ENCODE measurements at regions not wholly inside any gene's neighbourhood (a gene's known extent, or its start where the extent isn't known, plus 50 kb on each side); places are given as distances from the start of the nearest gene placed in this dataset.

- DNase-seq (ENCODE audit: low spot score in 2 of 2) (no peak), FAIRE-seq (no peak)
Measured at GRCh38 chr10:107656932-107657331, 492.4 kb upstream of the SORCS1 start.

GRCh38 chr10:107653832-107654287 is 489.4 kb upstream of the SORCS1 start:
- no peak for DNase-seq (ENCODE audit: low spot score in 2 of 2)
- FAIRE-seq = no peak

GRCh38 chr10:107650939-107651338 is 486.4 kb upstream of the SORCS1 start:
- DNase-seq (ENCODE audit: low spot score in 2 of 2) (no peak), FAIRE-seq (no peak)

GRCh38 chr10:107649249-107649648 is 484.7 kb upstream of the SORCS1 start:
- no peak for DNase-seq (ENCODE audit: low spot score in 2 of 2)
- FAIRE-seq = no peak

GRCh38 chr10:107647462-107647861 is 483.0 kb upstream of the SORCS1 start:
- DNase-seq (ENCODE audit: low spot score in 2 of 2) = no peak
- FAIRE-seq = no peak

- DNase-seq (ENCODE audit: low spot score in 2 of 2) (no peak), FAIRE-seq (no peak)
Measured at GRCh38 chr10:107631876-107632275, 467.4 kb upstream of the SORCS1 start.

- no peak for FAIRE-seq
- no peak for DNase-seq (ENCODE audit: low spot score in 2 of 2)
Measured at GRCh38 chr10:107626862-107627261, 462.4 kb upstream of the SORCS1 start.

- no peak for DNase-seq (ENCODE audit: low spot score in 2 of 2)
- no peak for FAIRE-seq
Measured at GRCh38 chr10:107623292-107623691, 458.8 kb upstream of the SORCS1 start.

- DNase-seq (ENCODE audit: low spot score in 2 of 2) (no peak), FAIRE-seq (no peak)
Measured at GRCh38 chr10:107619139-107619538, 454.6 kb upstream of the SORCS1 start.

GRCh38 chr10:107618504-107618994 is 454.0 kb upstream of the SORCS1 start:
- FAIRE-seq (no peak), DNase-seq (ENCODE audit: low spot score in 2 of 2) (no peak)

- DNase-seq (ENCODE audit: low spot score in 2 of 2) = no peak
- no peak for FAIRE-seq
Measured at GRCh38 chr10:107616463-107617410, 452.2 kb upstream of the SORCS1 start.

- DNase-seq (ENCODE audit: low spot score in 2 of 2) (no peak), FAIRE-seq (no peak)
Measured at GRCh38 chr10:107616031-107616430, 451.5 kb upstream of the SORCS1 start.

GRCh38 chr10:107614939-107615685 is 450.6 kb upstream of the SORCS1 start:
- FAIRE-seq (no peak), DNase-seq (ENCODE audit: low spot score in 2 of 2) (no peak)

GRCh38 chr10:107611115-107611514 is 446.6 kb upstream of the SORCS1 start:
- FAIRE-seq (no peak), DNase-seq (ENCODE audit: low spot score in 2 of 2) (no peak)

GRCh38 chr10:107589081-107589480 is 424.6 kb upstream of the SORCS1 start:
- no peak for DNase-seq (ENCODE audit: low spot score in 2 of 2)
- FAIRE-seq = no peak

- no peak for DNase-seq (ENCODE audit: low spot score in 2 of 2)
- FAIRE-seq = no peak
Measured at GRCh38 chr10:107585630-107586029, 421.1 kb upstream of the SORCS1 start.

GRCh38 chr10:107583974-107584373 is 419.5 kb upstream of the SORCS1 start:
- FAIRE-seq = no peak

GRCh38 chr10:107579970-107580369 is 415.5 kb upstream of the SORCS1 start:
- no peak for DNase-seq (ENCODE audit: low spot score in 2 of 2)
- no peak for FAIRE-seq

More at GRCh38 chr10:107583974-107584373, 419.5 kb upstream of the SORCS1 start:
- DNase-seq (ENCODE audit: low spot score in 2 of 2) = no peak

GRCh38 chr10:107577221-107577620 is 412.7 kb upstream of the SORCS1 start:
- FAIRE-seq (no peak), DNase-seq (ENCODE audit: low spot score in 2 of 2) (no peak)

- DNase-seq (ENCODE audit: low spot score in 2 of 2) (no peak), FAIRE-seq (no peak)
Measured at GRCh38 chr10:107576746-107577145, 412.2 kb upstream of the SORCS1 start.

GRCh38 chr10:107565014-107565413 is 400.5 kb upstream of the SORCS1 start:
- FAIRE-seq = no peak

More at GRCh38 chr10:107565014-107565413, 400.5 kb upstream of the SORCS1 start:
- DNase-seq (ENCODE audit: low spot score in 2 of 2) = no peak

All from frontal cortex (tissue), 3 donors.